GM18498 (cell line): ENCODE measurements at regions not wholly inside any gene's neighbourhood (a gene's known extent, or its start where the extent isn't known, plus 50 kb on each side); places are given as distances from the start of the nearest gene placed in this dataset.
"Not testable (repeated sequence)": the region's sequence is repeated elsewhere in the genome, so short reads cannot be mapped to it uniquely, and the experiment has no call there.

ENCODE experiments used
- ATAC-seq: cut with Tn5 transposase; IDR thresholded peaks from one replicate; pipeline ENCODE4 v1.9.1; 2021; ENCODE audit warnings: mild to moderate bottlenecking, moderate library complexity; ENCODE audit not compliant: unreplicated experiment

GRCh38 chr2:173463846-173464245 is 109.2 kb downstream of the CDCA7 start:
- no peak for ATAC-seq

- ATAC-seq, result no peak
Measured at GRCh38 chr2:173467751-173468150, 113.1 kb downstream of the CDCA7 start.

GRCh38 chr2:173468266-173468793 is 113.7 kb downstream of the CDCA7 start:
- no peak for ATAC-seq

- no peak for ATAC-seq
Measured at GRCh38 chr2:173472112-173472511, 117.4 kb downstream of the CDCA7 start.

GRCh38 chr2:173483137-173483536 is 128.5 kb downstream of the CDCA7 start:
- ATAC-seq, result no peak

GRCh38 chr2:173488861-173489260 is 134.2 kb downstream of the CDCA7 start:
- no peak for ATAC-seq

- no peak for ATAC-seq
Measured at GRCh38 chr2:173491418-173491817, 136.7 kb downstream of the CDCA7 start.

GRCh38 chr2:173493874-173494273 is 139.2 kb downstream of the CDCA7 start:
- no peak for ATAC-seq

- no peak for ATAC-seq
Measured at GRCh38 chr2:173496746-173497145, 142.1 kb downstream of the CDCA7 start.

GRCh38 chr2:173500953-173501352 is 146.3 kb downstream of the CDCA7 start:
- no peak for ATAC-seq

GRCh38 chr2:173502296-173502695 is 147.6 kb downstream of the CDCA7 start:
- no peak for ATAC-seq

GRCh38 chr2:173511357-173511756 is 156.7 kb downstream of the CDCA7 start:
- ATAC-seq, result no peak

GRCh38 chr2:173511942-173512341 is 157.3 kb downstream of the CDCA7 start:
- no peak for ATAC-seq

- no peak for ATAC-seq
Measured at GRCh38 chr2:173513107-173513727, 158.5 kb downstream of the CDCA7 start.

GRCh38 chr2:173520918-173521317 is 166.2 kb downstream of the CDCA7 start:
- no peak for ATAC-seq

- ATAC-seq, result no peak
Measured at GRCh38 chr2:173521450-173522192, 166.9 kb downstream of the CDCA7 start.

GRCh38 chr2:173523497-173523896 is 168.8 kb downstream of the CDCA7 start:
- no peak for ATAC-seq

GRCh38 chr2:173524256-173524955 is 169.7 kb downstream of the CDCA7 start:
- ATAC-seq, result no peak

- not testable (repeated sequence) for ATAC-seq
Measured at GRCh38 chr2:173532732-173533531, 178.3 kb downstream of the CDCA7 start.

GRCh38 chr2:173537694-173538093 is 183.0 kb downstream of the CDCA7 start:
- ATAC-seq, result no peak

- no peak for ATAC-seq
Measured at GRCh38 chr2:173539615-173540014, 184.9 kb downstream of the CDCA7 start.
